A673 (cell line): ENCODE measurements at regions not wholly inside any gene's neighbourhood (a gene's known extent, or its start where the extent isn't known, plus 50 kb on each side); places are given as distances from the start of the nearest gene placed in this dataset.

Experiments used
- CTCF ChIP-seq: fragments of 300-800, 200-600 bp; sonication (generic); conservative IDR thresholded peaks from 2 replicates; pipeline ENCODE4 v1.5.1; 2017; ENCODE audit warnings: low read depth, mild to moderate bottlenecking, antibody characterized with exemption, low read length, moderate library complexity, mixed read lengths
- EZH2 ChIP-seq: fragments of 200-600 bp; sonication (generic); IDR thresholded peaks from 2 replicates; pipeline ENCODE4 v1.6.1; 2017; ENCODE audit warnings: borderline replicate concordance, low read depth, mild to moderate bottlenecking, mixed read lengths, antibody characterized with exemption, low read length; ENCODE audit not compliant: poor library complexity, severe bottlenecking

- TF ChIP-seq EZH2 (no peak), CTCF (no peak)
These were observed 63.7 kb upstream of the LHCGR start for GRCh38 chr2:48819206-48819735.
